Testis (tissue), 2 donors: ENCODE measurements at regions not wholly inside any gene's neighbourhood (a gene's known extent, or its start where the extent isn't known, plus 50 kb on each side); places are given as distances from the start of the nearest gene placed in this dataset.

Experiments used
- CTCF ChIP-seq, 3 experiments: fragments of 450-650 bp in 2 of 3; fragments of 200-600 bp in 1 of 3; sonication (generic) in 1 of 3; IDR thresholded peaks; one replicate each; pipeline ENCODE4 v1.5.1; 2016 to 2019; ENCODE audit warnings: antibody characterized with exemption in 3 of 3, mild to moderate bottlenecking in 2 of 3, moderate library complexity in 1 of 3
- POLR2A ChIP-seq: fragments of 450-650 bp; IDR thresholded peaks from one replicate; pipeline ENCODE4 v1.6.1; 2017; ENCODE audit warnings: antibody characterized with exemption, mild to moderate bottlenecking, moderate library complexity

GRCh38 chr4:103308248-103308561 lies 110.1 kb upstream of the CENPE start:
- TF ChIP-seq CTCF (IDR thresholded peaks at IDR 0.05), result no peak
- TF ChIP-seq POLR2A, result no peak
